MM.1S (cell line): ENCODE measurements at regions not wholly inside any gene's neighbourhood (a gene's known extent, or its start where the extent isn't known, plus 50 kb on each side); places are given as distances from the start of the nearest gene placed in this dataset.

Source experiments
- DNase-seq: peaks from one replicate; pipeline ENCODE4 v3.0.0-alpha.2; 2015
- H2AFZ ChIP-seq: fragments of 300-600 bp; sonication (generic); 2 replicates; pipeline ENCODE4 v1.6.0; 2016; ENCODE audit warnings: antibody characterized with exemption, low read length
- H3F3A ChIP-seq: fragments of 300-600 bp; sonication (generic); 2 replicates; pipeline ENCODE4 v1.6.1; 2016; ENCODE audit warnings: mild to moderate bottlenecking, antibody characterized with exemption, low read length, moderate library complexity, mixed read lengths; ENCODE audit not compliant: insufficient read depth
- H3K27ac ChIP-seq: fragments of 300-600 bp; sonication (generic); 2 replicates; pipeline ENCODE4 v1.5.1; 2016; ENCODE audit warnings: mild to moderate bottlenecking, low read length
- H3K27me3 ChIP-seq: fragments of 300-600 bp; sonication (generic); replicated peaks from 2 replicates; pipeline ENCODE4 v1.6.0; 2016; ENCODE audit warnings: low read length; ENCODE audit not compliant: insufficient read depth
- H3K36me3 ChIP-seq: fragments of 300-600 bp; sonication (generic); replicated peaks from 2 replicates; pipeline ENCODE4 v1.6.1; 2016; ENCODE audit warnings: mild to moderate bottlenecking, low read length, mixed read lengths; ENCODE audit not compliant: insufficient read depth
- H3K4me1 ChIP-seq: fragments of 300-600 bp; sonication (generic); 2 replicates; pipeline ENCODE4 v1.6.1; 2016; ENCODE audit warnings: low read length, mixed read lengths
- H3K4me2 ChIP-seq: fragments of 300-600 bp; sonication (generic); 2 replicates; pipeline ENCODE4 v1.6.0; 2016; ENCODE audit warnings: low read depth, low read length
- H3K4me3 ChIP-seq: fragments of 300-600 bp; sonication (generic); 2 replicates; pipeline ENCODE4 v1.5.1; 2016; ENCODE audit warnings: low read length, mixed read lengths
- H3K79me2 ChIP-seq: fragments of 300-600 bp; sonication (generic); 2 replicates; pipeline ENCODE4 v1.6.1; 2016; ENCODE audit warnings: mixed run types, low read length, mixed read lengths
- H3K9ac ChIP-seq: fragments of 300-600 bp; sonication (generic); 2 replicates; pipeline ENCODE4 v1.6.1; 2016; ENCODE audit warnings: low read length, mixed read lengths
- H3K9me2 ChIP-seq: fragments of 300-600 bp; sonication (generic); replicated peaks from 2 replicates; pipeline ENCODE4 v1.6.1; 2016; ENCODE audit warnings: mild to moderate bottlenecking, low read length, mixed read lengths; ENCODE audit not compliant: insufficient read depth
- H3K9me3 ChIP-seq: fragments of 300-600 bp; sonication (generic); replicated peaks from 2 replicates; pipeline ENCODE4 v1.6.1; 2016; ENCODE audit warnings: mild to moderate bottlenecking, low read length, mixed read lengths; ENCODE audit not compliant: insufficient read depth
- H4K20me1 ChIP-seq: fragments of 300-600 bp; sonication (generic); 2 replicates; pipeline ENCODE4 v1.6.1; 2016; ENCODE audit warnings: mild to moderate bottlenecking, low read length, moderate library complexity, mixed read lengths; ENCODE audit not compliant: insufficient read depth
- CTCF ChIP-seq: fragments of 300-600 bp; sonication (generic); IDR thresholded peaks from 2 replicates; pipeline ENCODE4 v1.5.1; 2016; ENCODE audit warnings: antibody characterized with exemption, low read length, mixed read lengths
- EZH2 ChIP-seq: fragments of 300-600 bp; sonication (generic); optimal IDR thresholded peaks from 2 replicates; pipeline ENCODE3; 2017; ENCODE audit warnings: low read depth, mild to moderate bottlenecking, antibody characterized with exemption, low read length, mixed read lengths
- EZH2phosphoT487 ChIP-seq: fragments of 300-600 bp; sonication (generic); IDR thresholded peaks from 2 replicates; pipeline ENCODE4 v1.6.1; 2018; ENCODE audit warnings: antibody characterized with exemption, low read length

- Histone ChIP-seq H3K9me2 (no peaks in the 10 kb centered on the region), H4K20me1 (no peaks in the 10 kb centered on the region), H2AFZ (no peak overlapping the region), H3K79me2 (no peaks in the 10 kb centered on the region), H3K4me3 (no peak overlapping the region), H3K9ac (no peak overlapping the region), H3K4me2 (no peak overlapping the region), H3K27me3 (no peaks in the 10 kb centered on the region), H3K36me3 (no peaks in the 10 kb centered on the region), H3K9me3 (no peaks in the 10 kb centered on the region), H3K4me1 (no peaks in the 10 kb centered on the region), H3F3A (no peaks in the 10 kb centered on the region), H3K27ac (no peak overlapping the region)
- DNase-seq = no peak
- no peak for TF ChIP-seq EZH2
Measured at GRCh38 chr14:53630336-53630735, 326.3 kb downstream of the BMP4 start.

- no peaks in the 10 kb centered on the region for H3K79me2 ChIP-seq
- H3K4me3 ChIP-seq = no peak overlapping the region
- H3K9me2 ChIP-seq = no peaks in the 10 kb centered on the region
- H3K4me2 ChIP-seq = no peak overlapping the region
- no peak overlapping the region for H2AFZ ChIP-seq
- H3K9ac ChIP-seq = no peak overlapping the region
- H3F3A ChIP-seq = no peaks in the 10 kb centered on the region
- H3K9me3 ChIP-seq = no peaks in the 10 kb centered on the region
- no peaks in the 10 kb centered on the region for H3K4me1 ChIP-seq
- no peaks in the 10 kb centered on the region for H3K27me3 ChIP-seq
- H4K20me1 ChIP-seq = no peaks in the 10 kb centered on the region
- H3K36me3 ChIP-seq = no peaks in the 10 kb centered on the region
- no peak overlapping the region for H3K27ac ChIP-seq
- TF ChIP-seq EZH2 (no peak), CTCF (no peak), EZH2phosphoT487 (no peak)
- no peak for DNase-seq
Measured at GRCh38 chr14:53628732-53629430, 327.7 kb downstream of the BMP4 start.

GRCh38 chr14:53628261-53628660 lies 328.4 kb downstream of the BMP4 start:
- no peak for DNase-seq
- H3K9ac ChIP-seq = no peak overlapping the region
- H3F3A ChIP-seq = no peaks in the 10 kb centered on the region
- no peaks in the 10 kb centered on the region for H3K9me2 ChIP-seq
- TF ChIP-seq EZH2phosphoT487 = no peak
- TF ChIP-seq CTCF = no peak
- H3K4me1 ChIP-seq = no peaks in the 10 kb centered on the region
- H3K36me3 ChIP-seq = no peaks in the 10 kb centered on the region
- H3K4me3 ChIP-seq = no peak overlapping the region
- no peaks in the 10 kb centered on the region for H3K79me2 ChIP-seq
- H2AFZ ChIP-seq = no peak overlapping the region
- no peaks in the 10 kb centered on the region for H3K9me3 ChIP-seq
- no peak overlapping the region for H3K27ac ChIP-seq
- H4K20me1 ChIP-seq = no peaks in the 10 kb centered on the region
- H3K4me2 ChIP-seq = no peak overlapping the region
- no peaks in the 10 kb centered on the region for H3K27me3 ChIP-seq

GRCh38 chr14:53626761-53627160 lies 329.9 kb downstream of the BMP4 start:
- H3K27ac ChIP-seq = no peak overlapping the region
- H3K79me2 ChIP-seq = no peaks in the 10 kb centered on the region
- H3F3A ChIP-seq = no peaks in the 10 kb centered on the region
- no peak overlapping the region for H3K9ac ChIP-seq
- no peaks in the 10 kb centered on the region for H4K20me1 ChIP-seq
- H3K36me3 ChIP-seq = no peaks in the 10 kb centered on the region
- no peaks in the 10 kb centered on the region for H3K9me3 ChIP-seq
- H3K9me2 ChIP-seq = no peaks in the 10 kb centered on the region
- H3K4me1 ChIP-seq = no peaks in the 10 kb centered on the region
- H3K4me3 ChIP-seq = no peak overlapping the region
- H2AFZ ChIP-seq = no peak overlapping the region
- no peak for TF ChIP-seq CTCF
- no peak for TF ChIP-seq EZH2phosphoT487
- TF ChIP-seq EZH2 = no peak
- no peaks in the 10 kb centered on the region for H3K27me3 ChIP-seq
- no peak overlapping the region for H3K4me2 ChIP-seq
- DNase-seq = no peak
